GM12878 (cell line): ENCODE measurements at regions not wholly inside any gene's neighbourhood (a gene's known extent, or its start where the extent isn't known, plus 50 kb on each side); places are given as distances from the start of the nearest gene placed in this dataset.

ENCODE experiments used
- BACH1 ChIP-seq: fragments of 450-650 bp; IDR thresholded peaks from 2 replicates; pipeline ENCODE4 v1.6.1; 2017; ENCODE audit warnings: mild to moderate bottlenecking, borderline replicate concordance
- CEBPB ChIP-seq, 2 experiments: fragments of 150-350 bp in 1 of 2; IDR thresholded peaks; 2 replicates each; pipeline ENCODE4 v1.6.1; 2012 to 2014; ENCODE audit warnings: low read depth in 2 of 2, low read length in 2 of 2, borderline replicate concordance in 1 of 2, inconsistent platforms in 1 of 2
- CHD1 ChIP-seq: IDR thresholded peaks from 2 replicates; pipeline ENCODE4 v1.6.1; 2012; ENCODE audit warnings: low read depth, low read length, improper control_type of control experiment
- DPF2 ChIP-seq: fragments of 450-650 bp; IDR thresholded peaks from 2 replicates; pipeline ENCODE4 v1.6.1; 2017; ENCODE audit warnings: mild to moderate bottlenecking
- MEF2B ChIP-seq: fragments of 450-650 bp; IDR thresholded peaks from 2 replicates; pipeline ENCODE4 v1.6.1; 2018; ENCODE audit warnings: mild to moderate bottlenecking, moderate library complexity; ENCODE audit not compliant: partially characterized antibody, poor library complexity, severe bottlenecking
- PAX8 ChIP-seq: fragments of 450-650 bp; IDR thresholded peaks from 2 replicates; pipeline ENCODE4 v1.6.1; 2017; ENCODE audit warnings: mild to moderate bottlenecking, moderate library complexity
- RAD51 ChIP-seq: fragments of 450-650 bp; IDR thresholded peaks from 2 replicates; pipeline ENCODE4 v1.6.1; 2016; ENCODE audit warnings: moderate library complexity, mild to moderate bottlenecking, inconsistent platforms
- RB1 ChIP-seq: fragments of 450-650 bp; formaldehyde crosslinking; IDR thresholded peaks from 2 replicates; pipeline ENCODE4 v1.6.1; 2017; ENCODE audit warnings: mild to moderate bottlenecking, borderline replicate concordance
- ZNF274 ChIP-seq: IDR thresholded peaks from one replicate; pipeline ENCODE4 v1.8.0; 2011; ENCODE audit not compliant: insufficient read length, insufficient read depth
- TF ChIP-seq, protein P1 (sequence below): fragments of 450-650 bp; conservative IDR thresholded peaks from 2 replicates; pipeline ENCODE4 v1.6.1; 2017; ENCODE audit warnings: mild to moderate bottlenecking, moderate library complexity
- TF ChIP-seq, protein P2 (sequence below): IDR thresholded peaks from 2 replicates; pipeline ENCODE4 v1.6.1; 2012; ENCODE audit warnings: mild to moderate bottlenecking, low read depth, low read length

DNA sequence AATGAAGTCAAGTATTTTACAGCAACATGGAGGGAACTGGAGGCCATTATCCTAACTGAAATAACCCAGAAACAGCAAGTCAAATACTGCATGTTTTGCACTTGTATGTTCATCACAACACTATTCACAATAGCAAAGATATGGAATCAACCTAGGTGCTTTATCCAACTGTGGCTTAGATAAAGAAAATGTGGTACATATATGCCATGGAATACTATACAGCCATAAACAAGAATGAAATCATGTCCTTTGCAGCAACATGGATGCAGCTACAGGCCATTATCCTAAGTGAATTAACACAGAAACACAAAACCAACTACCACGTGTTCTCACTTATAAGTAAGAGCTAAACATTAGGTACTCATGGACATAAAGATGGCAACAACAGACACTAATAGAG is 91.5 kb upstream of the E2F3 start (continued):
- no peak for TF ChIP-seq MEF2B
- no peak for TF ChIP-seq CHD1
- TF ChIP-seq ZNF274, result no peak
- TF ChIP-seq, protein P1, sequence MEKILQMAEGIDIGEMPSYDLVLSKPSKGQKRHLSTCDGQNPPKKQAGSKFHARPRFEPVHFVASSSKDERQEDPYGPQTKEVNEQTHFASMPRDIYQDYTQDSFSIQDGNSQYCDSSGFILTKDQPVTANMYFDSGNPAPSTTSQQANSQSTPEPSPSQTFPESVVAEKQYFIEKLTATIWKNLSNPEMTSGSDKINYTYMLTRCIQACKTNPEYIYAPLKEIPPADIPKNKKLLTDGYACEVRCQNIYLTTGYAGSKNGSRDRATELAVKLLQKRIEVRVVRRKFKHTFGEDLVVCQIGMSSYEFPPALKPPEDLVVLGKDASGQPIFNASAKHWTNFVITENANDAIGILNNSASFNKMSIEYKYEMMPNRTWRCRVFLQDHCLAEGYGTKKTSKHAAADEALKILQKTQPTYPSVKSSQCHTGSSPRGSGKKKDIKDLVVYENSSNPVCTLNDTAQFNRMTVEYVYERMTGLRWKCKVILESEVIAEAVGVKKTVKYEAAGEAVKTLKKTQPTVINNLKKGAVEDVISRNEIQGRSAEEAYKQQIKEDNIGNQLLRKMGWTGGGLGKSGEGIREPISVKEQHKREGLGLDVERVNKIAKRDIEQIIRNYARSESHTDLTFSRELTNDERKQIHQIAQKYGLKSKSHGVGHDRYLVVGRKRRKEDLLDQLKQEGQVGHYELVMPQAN, result no peak
- no peak for TF ChIP-seq RB1
- TF ChIP-seq CEBPB (IDR thresholded peaks at IDR 0.05; ENCODE audit: borderline replicate concordance in 1 of 2, low read depth in 2 of 2, low read length in 2 of 2), result no peak
- TF ChIP-seq DPF2, result no peak
- TF ChIP-seq, protein P2, sequence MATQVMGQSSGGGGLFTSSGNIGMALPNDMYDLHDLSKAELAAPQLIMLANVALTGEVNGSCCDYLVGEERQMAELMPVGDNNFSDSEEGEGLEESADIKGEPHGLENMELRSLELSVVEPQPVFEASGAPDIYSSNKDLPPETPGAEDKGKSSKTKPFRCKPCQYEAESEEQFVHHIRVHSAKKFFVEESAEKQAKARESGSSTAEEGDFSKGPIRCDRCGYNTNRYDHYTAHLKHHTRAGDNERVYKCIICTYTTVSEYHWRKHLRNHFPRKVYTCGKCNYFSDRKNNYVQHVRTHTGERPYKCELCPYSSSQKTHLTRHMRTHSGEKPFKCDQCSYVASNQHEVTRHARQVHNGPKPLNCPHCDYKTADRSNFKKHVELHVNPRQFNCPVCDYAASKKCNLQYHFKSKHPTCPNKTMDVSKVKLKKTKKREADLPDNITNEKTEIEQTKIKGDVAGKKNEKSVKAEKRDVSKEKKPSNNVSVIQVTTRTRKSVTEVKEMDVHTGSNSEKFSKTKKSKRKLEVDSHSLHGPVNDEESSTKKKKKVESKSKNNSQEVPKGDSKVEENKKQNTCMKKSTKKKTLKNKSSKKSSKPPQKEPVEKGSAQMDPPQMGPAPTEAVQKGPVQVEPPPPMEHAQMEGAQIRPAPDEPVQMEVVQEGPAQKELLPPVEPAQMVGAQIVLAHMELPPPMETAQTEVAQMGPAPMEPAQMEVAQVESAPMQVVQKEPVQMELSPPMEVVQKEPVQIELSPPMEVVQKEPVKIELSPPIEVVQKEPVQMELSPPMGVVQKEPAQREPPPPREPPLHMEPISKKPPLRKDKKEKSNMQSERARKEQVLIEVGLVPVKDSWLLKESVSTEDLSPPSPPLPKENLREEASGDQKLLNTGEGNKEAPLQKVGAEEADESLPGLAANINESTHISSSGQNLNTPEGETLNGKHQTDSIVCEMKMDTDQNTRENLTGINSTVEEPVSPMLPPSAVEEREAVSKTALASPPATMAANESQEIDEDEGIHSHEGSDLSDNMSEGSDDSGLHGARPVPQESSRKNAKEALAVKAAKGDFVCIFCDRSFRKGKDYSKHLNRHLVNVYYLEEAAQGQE, result no peak
- no peak for TF ChIP-seq BACH1
- TF ChIP-seq PAX8, result no peak
- TF ChIP-seq RAD51, result no peak
